ENCODE measurements at regions not wholly inside any gene's neighbourhood (a gene's known extent, or its start where the extent isn't known, plus 50 kb on each side); places are given as distances from the start of the nearest gene placed in this dataset.

DNA sequence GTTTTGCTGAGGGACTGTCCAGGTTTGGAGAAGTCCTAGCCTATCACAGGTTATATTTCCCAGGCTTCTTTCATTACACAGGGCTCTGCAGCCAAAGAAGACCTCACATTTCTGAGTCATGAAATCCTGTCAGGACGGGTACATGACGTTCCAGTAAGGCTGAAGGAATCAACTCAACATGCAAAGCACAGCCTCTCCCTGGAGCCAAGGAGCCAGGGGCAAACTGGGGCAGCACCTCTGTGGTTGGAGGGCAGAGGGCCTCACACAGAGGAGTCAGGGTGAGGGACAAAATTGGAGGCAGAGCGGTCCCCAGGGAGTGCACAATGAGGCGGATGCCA is 116.3 kb upstream of the GDF10 start:
- TF ChIP-seq, protein P1, sequence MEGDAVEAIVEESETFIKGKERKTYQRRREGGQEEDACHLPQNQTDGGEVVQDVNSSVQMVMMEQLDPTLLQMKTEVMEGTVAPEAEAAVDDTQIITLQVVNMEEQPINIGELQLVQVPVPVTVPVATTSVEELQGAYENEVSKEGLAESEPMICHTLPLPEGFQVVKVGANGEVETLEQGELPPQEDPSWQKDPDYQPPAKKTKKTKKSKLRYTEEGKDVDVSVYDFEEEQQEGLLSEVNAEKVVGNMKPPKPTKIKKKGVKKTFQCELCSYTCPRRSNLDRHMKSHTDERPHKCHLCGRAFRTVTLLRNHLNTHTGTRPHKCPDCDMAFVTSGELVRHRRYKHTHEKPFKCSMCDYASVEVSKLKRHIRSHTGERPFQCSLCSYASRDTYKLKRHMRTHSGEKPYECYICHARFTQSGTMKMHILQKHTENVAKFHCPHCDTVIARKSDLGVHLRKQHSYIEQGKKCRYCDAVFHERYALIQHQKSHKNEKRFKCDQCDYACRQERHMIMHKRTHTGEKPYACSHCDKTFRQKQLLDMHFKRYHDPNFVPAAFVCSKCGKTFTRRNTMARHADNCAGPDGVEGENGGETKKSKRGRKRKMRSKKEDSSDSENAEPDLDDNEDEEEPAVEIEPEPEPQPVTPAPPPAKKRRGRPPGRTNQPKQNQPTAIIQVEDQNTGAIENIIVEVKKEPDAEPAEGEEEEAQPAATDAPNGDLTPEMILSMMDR (IDR thresholded peaks at IDR 0.05; ENCODE audit: poor library complexity, severe bottlenecking), result no peak
- TF ChIP-seq POLR2AphosphoS5 (IDR thresholded peaks at IDR 0.05), result no peak
- TF ChIP-seq, protein P2, sequence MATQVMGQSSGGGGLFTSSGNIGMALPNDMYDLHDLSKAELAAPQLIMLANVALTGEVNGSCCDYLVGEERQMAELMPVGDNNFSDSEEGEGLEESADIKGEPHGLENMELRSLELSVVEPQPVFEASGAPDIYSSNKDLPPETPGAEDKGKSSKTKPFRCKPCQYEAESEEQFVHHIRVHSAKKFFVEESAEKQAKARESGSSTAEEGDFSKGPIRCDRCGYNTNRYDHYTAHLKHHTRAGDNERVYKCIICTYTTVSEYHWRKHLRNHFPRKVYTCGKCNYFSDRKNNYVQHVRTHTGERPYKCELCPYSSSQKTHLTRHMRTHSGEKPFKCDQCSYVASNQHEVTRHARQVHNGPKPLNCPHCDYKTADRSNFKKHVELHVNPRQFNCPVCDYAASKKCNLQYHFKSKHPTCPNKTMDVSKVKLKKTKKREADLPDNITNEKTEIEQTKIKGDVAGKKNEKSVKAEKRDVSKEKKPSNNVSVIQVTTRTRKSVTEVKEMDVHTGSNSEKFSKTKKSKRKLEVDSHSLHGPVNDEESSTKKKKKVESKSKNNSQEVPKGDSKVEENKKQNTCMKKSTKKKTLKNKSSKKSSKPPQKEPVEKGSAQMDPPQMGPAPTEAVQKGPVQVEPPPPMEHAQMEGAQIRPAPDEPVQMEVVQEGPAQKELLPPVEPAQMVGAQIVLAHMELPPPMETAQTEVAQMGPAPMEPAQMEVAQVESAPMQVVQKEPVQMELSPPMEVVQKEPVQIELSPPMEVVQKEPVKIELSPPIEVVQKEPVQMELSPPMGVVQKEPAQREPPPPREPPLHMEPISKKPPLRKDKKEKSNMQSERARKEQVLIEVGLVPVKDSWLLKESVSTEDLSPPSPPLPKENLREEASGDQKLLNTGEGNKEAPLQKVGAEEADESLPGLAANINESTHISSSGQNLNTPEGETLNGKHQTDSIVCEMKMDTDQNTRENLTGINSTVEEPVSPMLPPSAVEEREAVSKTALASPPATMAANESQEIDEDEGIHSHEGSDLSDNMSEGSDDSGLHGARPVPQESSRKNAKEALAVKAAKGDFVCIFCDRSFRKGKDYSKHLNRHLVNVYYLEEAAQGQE (IDR thresholded peaks at IDR 0.05; ENCODE audit: borderline replicate concordance), result no peak

All from neural cell (in vitro differentiated cells).